ENCODE measurements at regions not wholly inside any gene's neighbourhood (a gene's known extent, or its start where the extent isn't known, plus 50 kb on each side); places are given as distances from the start of the nearest gene placed in this dataset.

DNA sequence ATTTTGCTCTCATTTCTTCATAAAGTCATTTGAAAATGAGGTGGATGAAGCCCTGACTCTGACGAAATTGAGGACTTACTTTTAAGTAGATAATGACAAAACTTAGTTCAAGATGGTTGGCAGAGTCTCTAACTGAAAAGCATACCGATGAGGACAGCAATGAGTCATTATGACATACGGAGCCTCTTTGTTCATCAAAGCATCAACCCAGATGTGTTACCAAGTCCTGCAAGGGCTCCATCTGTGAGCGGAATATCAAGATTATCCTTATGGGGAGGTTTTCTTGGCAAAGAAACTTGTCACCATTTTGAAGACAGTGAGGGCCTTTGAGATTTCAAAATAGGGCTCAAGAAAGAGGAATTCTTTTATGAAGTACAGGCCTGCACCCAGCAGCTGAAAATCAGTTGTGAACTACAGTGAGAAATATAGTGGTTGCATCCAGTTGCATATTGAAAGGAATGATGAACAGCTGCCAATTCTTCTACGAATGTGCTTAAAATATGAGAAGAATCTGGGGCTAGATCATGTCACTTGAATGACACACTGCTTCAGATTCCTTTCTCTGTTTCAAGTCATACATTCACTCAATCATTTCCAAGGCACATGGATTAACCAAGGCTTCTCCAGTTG, 86.6 kb upstream of the SLC24A2 start:
- TF ChIP-seq CTCF (conservative IDR thresholded peaks at IDR 0.05): no peak
- no peak for TF ChIP-seq ZFX (IDR thresholded peaks at IDR 0.05)

All from C4-2B (cell line).